DOHH2 (cell line): ENCODE measurements at regions not wholly inside any gene's neighbourhood (a gene's known extent, or its start where the extent isn't known, plus 50 kb on each side); places are given as distances from the start of the nearest gene placed in this dataset.

Experiments
- CTCF ChIP-seq: fragments of 200-600 bp; sonication (generic); IDR thresholded peaks from one replicate; pipeline ENCODE4 v1.5.1; 2014; ENCODE audit warnings: antibody characterized with exemption, mild to moderate bottlenecking, low read depth, low read length; ENCODE audit not compliant: poor library complexity, severe bottlenecking
- EZH2phosphoT487 ChIP-seq: fragments of 200-600 bp; sonication (generic); IDR thresholded peaks from 2 replicates; pipeline ENCODE4 v1.6.1; 2017; ENCODE audit warnings: borderline replicate concordance, mild to moderate bottlenecking, antibody characterized with exemption, low read length, moderate library complexity, mixed read lengths

GRCh38 chr9:106481013-106481609, 381.9 kb upstream of the ZNF462 start:
- TF ChIP-seq EZH2phosphoT487 (no peak), CTCF (no peak)
